GM19035 (cell line): ENCODE measurements at regions not wholly inside any gene's neighbourhood (a gene's known extent, or its start where the extent isn't known, plus 50 kb on each side); places are given as distances from the start of the nearest gene placed in this dataset.
"Not testable (repeated sequence)": the region's sequence is repeated elsewhere in the genome, so short reads cannot be mapped to it uniquely, and the experiment has no call there.

ENCODE experiments used
- ATAC-seq: cut with Tn5 transposase; IDR thresholded peaks from one replicate; pipeline ENCODE4 v1.9.1; 2021; ENCODE audit not compliant: unreplicated experiment

DNA sequence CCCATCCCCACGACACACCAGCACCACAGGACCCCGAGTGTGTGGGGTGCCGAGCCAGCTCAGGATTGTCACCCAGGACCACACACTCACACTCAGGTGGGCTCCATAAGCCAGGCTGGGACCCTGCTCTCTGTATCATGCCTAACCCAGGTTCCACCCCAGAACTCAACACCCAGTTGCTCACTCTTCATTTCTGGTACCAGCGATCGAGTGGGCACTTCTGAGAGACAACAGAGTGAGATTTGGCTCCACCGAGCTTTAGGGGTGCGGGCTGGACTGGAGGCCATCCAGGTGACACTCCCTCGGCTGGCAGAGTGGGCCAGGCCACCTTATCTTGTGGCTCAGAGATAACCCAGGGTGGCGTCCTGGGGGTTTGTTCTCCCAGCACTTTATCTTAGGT, 1323.8 kb downstream of the BRD1 start:
- no peak for ATAC-seq

DNA sequence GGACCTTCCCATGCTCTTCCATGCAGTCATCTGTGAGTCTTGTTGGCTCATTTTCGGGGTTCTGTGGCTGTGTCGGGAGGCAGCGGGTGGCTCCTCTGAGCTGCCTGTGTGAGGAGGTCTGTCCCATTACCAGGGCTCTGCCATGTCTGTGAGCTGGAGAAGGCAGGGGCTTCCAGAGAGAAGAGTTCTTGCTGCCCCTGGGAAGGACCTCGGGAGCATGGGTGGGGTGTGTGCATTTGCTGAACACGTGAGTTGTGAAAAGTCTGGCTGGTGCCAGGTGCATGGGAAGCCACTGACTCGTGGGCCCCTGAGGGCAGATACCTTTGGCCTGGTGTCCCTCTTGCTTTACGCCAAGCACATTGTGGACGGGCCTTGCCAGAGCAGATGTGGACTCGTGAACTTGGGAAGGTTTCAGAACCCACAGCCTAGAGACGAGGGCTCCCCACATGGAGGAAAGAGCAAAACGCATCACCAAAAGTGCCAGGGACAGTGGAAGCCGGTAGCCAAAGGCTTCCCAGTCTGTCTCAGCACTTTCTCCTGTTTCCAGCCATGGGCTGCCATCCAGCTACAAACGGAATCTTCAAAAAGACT, 1324.5 kb downstream of the BRD1 start:
- ATAC-seq = no peak

DNA sequence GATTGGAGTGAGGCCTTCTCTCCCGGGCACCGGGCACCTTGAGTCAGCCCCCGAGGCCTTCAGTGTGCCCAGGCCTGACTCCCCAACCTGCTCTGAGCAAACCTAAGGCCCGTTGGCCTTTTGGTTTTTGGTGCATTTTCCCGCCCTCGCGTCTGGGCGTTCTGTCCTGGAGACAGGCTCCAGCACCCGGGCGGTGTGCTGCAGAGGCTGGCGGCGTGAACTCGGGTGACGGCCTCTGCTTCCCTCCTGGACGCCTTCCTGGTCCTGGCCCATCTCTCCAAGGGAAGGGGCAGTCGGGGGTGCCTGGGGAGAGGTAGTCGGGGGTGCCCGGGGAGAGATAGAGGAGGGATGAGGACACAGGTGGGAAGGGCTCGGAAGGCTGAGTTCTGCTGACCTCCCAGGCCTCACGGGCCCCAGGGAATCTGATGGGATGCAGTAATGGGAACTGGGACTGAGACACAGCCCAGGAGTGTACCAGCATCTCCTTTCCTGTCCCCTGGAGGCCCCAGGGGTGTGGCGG, 1326.4 kb downstream of the BRD1 start:
- ATAC-seq = no peak

DNA sequence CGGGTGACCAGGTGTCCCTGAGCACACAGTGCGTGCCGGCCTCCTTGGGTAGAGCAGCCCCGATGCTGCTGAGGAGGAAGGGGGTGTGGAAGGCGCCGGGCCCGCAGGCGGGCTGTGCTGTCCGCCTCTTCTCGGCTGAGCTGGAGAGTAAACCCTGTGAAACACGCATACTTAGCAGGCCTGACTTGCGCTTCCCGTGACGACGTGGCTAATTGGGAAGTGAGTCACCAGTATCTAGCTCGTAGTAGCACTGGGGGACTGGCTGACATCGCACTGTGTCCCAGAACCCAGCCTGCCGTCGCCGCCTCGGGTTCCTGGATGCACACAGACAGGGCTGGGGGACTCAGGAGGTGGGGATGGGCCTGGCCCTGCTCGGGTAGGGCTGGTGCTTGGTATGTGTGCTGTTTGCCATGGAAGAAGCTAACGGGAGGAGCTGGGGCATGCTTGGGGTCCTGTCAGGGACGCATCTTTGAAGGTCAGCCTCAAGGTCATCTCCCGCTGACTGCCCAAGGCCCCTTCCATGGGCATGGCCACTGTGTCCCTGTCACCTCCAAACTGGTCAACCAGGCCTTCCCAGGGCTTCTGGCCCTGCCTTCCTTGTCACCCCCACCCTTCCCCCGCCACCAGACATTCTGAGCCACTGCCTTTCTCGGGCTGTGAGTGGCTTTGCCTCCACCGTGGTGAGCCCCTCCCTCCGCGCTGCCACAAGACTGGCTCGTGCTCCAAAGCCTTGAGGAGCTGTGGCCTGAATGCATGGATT, 1327.0 kb downstream of the BRD1 start:
- ATAC-seq = no peak

DNA sequence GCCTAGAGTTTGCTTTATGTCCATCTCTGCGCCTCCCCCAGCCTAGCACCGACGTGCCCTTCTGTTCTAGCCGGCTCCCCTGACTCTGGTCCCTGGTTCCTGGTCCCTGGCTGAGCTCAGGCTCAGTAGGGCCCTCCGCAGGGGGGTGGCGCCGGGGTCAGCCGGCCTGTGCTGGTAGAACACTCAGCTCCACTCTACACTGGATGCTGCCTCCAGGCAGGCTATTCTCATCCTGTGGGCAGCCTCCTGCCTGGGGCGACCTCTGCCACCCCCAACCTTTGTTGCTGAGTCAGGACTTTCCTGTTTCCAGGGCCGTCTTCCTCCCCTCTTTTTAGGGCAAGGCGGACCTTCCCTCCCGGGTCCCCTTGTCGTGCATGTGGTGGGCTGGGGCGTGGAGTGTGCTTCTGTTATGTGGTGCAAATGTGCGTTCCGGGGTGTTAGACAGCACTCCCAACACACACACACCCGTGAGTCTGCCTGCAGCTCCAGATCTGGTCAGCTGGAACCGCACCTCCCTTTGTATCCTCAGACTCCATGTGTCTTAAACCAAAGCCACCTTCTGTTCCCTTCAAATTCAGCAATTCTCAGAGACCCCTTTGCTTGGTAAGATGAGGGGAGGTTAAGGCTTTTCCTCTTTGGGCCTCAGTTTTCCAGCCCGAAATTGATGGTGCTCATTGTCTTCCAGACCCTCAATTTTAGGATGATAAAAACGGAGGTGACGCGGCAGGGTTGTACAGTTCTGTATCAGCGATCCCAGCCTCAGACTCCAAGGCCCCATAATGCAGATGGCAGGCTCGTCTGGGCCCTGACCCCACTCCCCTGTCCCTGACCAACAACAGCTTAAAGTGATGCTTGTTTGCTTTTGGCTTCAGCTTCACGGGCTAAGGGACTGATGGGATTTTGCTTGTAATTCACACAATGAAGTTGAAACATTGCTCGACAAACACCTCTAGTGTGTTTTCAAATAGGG, 1327.9 kb downstream of the BRD1 start:
- ATAC-seq = no peak

DNA sequence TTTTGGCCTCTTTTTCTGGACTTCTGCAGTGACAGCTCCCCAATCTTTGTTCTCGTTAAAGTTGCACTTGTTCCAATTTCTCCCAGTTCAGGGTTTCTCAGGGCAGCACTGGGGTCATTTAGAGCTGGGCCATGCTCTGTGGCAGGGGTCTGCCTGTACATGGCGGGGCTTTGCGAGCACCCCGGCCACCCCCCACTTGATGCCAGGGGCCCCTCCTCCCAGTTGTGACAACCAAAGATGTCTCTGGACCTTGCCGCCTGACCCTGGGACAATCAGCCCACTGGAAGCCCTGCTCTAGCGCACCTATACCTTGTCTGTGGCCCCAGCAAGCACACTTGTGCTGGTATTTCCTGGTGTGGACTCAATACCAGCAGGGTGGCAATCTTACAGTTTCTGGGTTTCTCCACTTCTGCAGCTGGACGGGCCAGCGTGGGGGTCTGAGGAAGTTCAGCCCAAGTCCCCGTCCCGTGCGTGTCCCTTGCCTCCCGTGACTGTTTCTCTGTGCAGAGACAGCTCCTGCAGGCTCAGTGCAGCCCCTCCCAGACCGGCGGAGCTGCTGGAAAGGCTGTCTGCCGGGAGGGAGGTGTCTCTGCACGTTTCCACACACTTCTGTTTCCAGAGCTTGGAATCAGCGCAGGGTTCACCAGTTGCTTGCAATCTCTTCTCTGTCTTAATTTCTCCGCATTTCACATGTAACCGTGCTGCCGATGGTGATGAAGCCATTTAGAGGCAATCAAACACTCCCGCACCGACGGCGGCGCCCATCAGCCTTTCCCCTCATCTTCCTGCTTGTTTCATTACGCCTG, 1328.9 kb downstream of the BRD1 start:
- no peak for ATAC-seq

DNA sequence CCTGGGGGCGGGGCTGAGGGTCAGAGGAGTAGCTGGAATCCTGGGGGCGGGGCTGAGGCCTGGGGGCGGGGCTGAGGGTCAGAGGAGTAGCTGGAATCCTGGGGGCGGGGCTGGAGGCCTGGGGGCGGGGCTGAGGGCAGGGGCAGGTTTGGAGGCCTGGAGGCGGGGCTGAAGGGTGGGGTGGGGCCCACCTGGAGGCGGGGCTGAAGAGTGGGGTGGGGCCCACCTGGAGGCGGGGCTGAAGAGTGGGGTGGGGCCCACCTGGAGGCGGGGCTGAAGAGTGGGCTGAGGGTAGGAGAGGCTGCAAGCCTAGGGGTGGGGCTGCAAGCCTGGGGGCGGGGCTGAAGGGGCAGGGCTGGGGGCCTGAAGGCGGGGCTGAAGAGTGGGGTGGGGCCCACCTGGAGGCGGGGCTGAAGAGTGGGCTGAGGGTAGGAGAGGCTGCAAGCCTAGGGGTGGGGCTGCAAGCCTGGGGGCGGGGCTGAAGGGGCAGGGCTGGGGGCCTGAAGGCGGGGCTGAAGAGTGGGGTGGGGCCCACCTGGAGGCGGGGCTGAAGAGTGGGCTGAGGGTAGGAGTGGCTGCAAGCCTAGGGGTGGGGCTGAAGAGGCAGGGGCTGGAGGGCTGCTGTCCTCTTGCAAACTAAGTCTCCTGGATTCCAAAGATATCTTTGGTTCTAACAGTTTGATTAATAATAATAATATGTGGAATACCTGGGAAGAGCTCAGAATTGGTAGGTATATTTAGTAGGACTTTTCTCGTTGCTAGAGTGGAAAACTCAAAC, 1329.7 kb downstream of the BRD1 start:
- ATAC-seq = not testable (repeated sequence)

DNA sequence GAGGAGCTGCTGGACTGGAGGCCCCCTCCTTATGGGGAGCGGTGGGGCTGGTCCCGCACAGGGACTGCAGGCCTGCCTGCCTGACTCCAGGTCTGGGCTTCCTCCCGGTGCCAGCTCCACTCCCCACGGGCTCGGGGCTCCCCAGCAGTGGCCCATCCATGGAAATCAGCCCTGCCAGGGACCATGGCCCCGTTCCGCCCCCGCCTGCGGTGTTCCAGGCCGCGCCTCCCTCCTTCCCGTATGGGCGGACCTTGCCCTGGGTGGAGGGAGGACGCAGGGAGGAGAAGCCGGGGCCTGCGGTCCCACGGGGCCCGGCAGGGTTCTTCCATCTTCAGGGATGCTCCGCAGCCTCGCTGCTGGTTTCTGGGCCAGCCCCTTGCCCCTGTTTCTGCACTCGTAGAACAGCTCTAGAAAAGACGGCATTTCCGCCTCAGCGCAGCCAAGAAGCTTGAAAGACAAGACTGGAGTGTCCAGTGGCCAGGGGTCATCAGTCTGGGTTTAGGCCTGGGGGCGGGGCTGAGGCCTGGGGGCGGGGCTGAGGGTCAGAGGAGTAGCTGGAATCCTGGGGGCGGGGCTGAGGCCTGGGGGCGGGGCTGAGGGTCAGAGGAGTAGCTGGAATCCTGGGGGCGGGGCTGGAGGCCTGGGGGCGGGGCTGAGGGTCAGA, 1330.6 kb downstream of the BRD1 start:
- ATAC-seq = no peak

DNA sequence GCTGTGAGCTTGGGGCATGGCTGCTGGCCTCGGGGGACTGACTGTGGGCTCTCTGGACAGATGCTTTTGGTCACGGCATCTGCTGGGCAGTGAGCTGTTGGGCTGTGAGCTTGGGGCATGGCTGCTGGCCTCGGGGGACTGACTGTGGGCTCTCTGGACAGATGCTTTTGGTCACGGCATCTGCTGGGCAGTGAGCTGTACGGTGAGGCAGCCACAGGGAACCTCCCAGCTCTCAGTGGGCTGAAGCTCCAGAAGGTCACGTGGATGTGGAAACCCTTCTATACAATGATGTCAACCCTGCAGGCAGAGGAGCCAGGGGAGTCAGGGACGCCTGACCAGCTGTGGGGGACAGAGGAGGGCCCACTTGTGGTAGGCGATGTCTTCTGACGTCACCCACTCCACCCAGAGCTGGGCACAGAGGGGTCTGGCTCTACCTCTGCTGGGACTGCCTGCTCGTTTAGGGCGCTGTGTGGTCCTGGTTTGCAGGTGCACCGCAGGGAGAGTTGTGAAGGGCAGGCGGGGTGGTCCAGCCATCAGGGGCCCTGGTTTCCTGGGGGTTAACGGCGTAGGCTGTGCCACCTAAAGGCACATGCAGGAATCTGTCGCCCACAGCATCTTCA, 1331.3 kb downstream of the BRD1 start:
- ATAC-seq = no peak

DNA sequence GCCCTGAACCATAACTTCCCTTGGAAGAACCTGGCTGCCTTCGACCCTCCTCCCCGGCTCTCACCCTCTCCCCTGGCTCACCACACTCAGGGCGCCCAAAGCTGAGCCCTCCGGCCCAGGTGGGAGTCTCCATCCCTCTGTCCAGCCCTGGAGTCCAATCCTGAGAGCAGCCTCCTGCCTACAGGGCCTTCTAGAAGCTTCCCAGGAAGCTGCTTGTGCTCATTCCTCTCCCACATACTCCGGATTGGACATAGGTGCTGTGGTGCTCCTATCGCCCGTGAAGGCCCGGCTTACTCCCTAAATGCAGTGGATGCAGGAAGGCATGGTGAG, 1332.0 kb downstream of the BRD1 start:
- no peak for ATAC-seq

DNA sequence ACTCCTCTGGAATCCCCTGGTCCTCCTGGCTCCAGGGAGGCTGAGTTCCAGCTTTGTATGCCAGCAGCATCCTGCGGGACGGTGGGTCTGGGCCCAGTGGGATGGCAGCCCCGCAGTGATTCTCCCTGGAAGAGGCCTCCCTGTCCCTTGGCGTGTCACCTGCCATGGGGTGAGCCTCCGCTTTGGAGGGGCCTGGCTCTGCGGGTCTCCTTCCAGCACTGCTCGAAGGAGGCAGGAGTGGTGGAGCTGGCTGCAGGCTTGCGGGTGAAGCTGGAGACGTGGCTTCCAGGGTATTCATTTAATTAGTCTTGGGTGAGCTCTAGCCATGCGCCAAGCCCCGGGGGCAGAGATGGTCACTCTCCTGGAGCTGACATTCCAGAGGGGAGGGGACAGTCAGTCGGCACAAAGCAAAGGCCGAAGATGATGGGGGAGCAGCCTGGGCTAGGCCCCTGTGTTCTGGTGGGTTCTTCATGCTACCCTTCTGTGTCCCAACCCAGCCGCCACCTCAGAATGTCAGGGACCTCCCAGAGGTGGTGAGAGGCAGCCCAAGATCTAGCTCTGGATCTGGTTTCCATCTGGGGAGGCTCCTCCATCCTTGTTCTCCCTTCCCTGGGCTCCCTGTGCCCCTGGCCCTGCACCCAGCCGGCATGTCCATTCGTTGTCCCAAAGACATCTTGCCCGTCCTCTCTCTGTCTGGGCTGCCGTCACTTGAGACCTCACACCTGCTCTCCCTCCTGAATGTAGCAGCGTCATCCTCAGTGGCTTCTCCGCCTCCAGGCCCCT, 1332.5 kb downstream of the BRD1 start:
- ATAC-seq = no peak

DNA sequence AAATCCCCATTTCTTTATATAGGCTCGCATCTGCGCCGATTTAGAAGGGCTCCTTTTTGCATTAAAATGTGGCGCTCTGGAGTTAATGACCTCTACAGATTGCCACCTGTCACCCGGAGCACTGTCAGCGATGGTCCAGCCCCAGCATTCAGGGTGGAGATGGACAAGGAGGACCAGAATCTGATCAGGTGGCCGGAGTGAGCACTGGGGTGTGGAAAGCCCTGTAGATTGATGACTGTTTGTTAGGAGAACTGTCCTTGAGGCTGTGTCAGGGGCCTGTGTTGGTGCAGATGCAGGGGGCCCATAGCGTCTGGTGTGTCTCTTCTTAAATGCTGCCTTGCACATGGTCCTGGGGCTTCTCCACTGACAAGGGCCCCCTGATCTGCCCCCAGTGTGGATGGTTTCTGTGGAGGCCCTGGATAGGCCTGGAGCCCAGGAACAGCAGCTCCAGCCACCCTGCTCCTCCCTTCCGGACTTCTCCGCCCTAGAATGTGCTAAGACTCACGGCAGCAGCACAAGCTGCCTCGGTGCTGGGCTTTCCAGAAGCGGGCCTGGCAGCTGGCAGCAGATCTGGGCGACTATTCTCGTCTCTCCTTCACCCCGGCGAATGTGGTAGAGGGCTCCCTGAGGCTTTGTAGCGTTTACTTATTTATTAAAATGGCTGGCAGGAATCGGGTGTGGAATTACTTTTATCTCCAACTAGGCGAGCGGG, 1333.3 kb downstream of the BRD1 start:
- no peak for ATAC-seq

DNA sequence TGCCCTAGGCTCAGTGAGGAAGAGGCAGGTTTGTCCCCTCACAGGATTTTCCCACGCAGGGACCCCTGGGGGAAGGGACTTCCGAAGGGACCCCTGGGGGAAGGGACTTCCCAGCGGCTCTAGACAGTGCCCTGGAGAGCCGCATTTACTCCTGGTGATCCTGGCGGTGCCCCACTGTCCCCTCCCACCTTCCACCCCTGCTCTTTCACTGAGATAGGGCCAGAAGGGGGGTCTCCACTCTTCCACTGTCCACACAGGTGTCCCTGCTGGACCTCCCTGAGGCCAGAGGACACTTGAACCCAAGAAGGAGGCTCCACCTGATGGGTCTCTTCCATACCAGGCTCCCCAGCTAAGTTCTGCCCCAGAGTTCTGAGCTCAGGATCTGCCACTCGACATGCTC, 1333.9 kb downstream of the BRD1 start:
- no peak for ATAC-seq

DNA sequence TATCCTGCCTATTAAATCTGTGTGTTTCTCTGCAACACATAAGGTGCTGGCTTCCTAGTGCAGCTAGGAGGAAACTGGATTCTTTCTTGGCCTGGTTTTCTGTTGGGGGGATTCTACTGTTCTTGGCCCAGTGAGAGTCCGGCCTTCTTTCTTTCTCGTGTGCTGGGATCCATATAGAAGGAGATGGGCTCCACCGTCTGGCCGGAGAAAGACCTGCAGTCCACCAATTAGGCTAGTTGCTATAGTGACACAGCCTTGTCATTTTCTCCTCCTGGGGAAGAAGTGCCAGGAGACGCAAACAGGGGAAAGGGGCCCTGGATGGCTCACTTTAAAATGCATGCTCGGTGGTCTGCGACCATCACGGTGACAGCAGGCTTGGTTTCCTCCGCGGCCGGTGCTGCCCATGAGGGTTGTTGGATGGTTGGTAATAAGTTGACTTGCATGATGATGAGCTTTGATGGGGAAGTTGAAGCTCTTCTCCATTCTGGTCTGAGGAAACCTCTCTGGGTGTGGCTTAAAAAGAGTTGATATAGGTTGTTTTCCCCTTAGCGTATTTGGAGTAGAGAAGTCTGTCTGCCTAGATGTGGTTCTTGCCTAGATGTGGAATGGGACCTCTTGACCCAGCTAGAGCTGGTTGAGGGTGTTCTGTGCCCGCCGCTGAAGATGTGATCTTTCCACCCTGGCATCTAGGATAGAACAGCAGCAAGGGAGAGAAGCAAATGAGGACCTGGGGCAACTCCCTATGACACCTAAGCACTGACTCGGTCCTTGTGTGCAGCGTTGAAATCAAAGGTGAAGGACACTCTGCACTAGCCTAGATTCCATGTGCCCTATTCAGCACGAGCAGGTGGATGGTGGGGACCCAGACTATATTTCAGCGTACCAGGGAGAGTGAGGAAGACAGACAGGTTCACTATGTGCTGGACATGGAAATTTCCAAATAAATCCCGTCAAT, 1335.0 kb downstream of the BRD1 start:
- ATAC-seq = no peak

DNA sequence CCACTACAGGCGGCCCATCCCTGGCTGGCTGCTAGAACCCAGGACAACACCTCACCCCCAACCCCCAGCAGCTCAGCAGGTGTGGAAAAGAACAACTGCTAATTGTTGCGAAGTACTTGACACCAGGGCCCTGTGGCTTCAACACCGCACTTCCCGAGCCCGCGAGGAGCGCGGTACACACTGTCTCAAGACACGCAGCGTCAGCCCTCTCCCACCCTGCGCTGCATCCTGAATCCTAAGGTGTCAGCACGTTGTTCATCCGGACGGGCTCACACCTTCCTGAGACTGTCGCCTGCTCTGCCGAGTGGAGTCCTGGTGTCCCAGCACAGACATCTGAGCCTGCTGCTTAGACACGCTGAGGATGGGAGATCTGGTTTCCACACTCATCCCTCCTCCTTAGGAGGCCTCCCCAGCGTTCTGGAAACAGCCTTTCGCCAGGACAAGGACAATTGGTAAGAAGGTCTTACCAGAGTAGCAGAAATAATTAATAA, 1336.2 kb downstream of the BRD1 start:
- ATAC-seq = no peak
